A549 (cell line): ENCODE measurements at regions not wholly inside any gene's neighbourhood (a gene's known extent, or its start where the extent isn't known, plus 50 kb on each side); places are given as distances from the start of the nearest gene placed in this dataset.
"Not testable (repeated sequence)": the region's sequence is repeated elsewhere in the genome, so short reads cannot be mapped to it uniquely, and the experiment has no call there.

Experiments
- ATAC-seq, 2 experiments: fragments of 200-7000 bp in 1 of 2; fragments of >200 bp in 1 of 2; cut with Nextera tagmentation in 1 of 2; cut with Tn5 transposase in 1 of 2; 3 replicates each; pipeline versions ENCODE4 v1.8.0 to v1.9.1; 2018 to 2020; ENCODE audit warnings: mild to moderate bottlenecking in 1 of 2, moderate library complexity in 1 of 2
- CTCF ChIA-PET: fragments of 300-600 bp; sonication (Branson Sonifier 250); formaldehyde crosslinking; extraction: SDS; loops from one replicate; lab custom pipeline; 2021; ENCODE audit warnings: antibody characterized with exemption, inconsistent platforms; lab: Yijun Ruan, JAX
- POLR2A ChIA-PET: fragments of 350-600 bp; formaldehyde crosslinking; extraction: SDS; loops from one replicate; lab custom pipeline; 2021; ENCODE audit warnings: antibody characterized with exemption, inconsistent platforms; lab: Yijun Ruan, JAX
- DNase-seq, 2 experiments: peaks; one replicate each; pipeline versions ENCODE4 v3.0.0 to v3.0.0-alpha.2; 2011 to 2016; ENCODE audit warnings: low read depth in 1 of 2, low spot score in 1 of 2
- FAIRE-seq: peaks from 2 replicates; lab custom pipeline; 2011; peaks lifted over from hg19 to GRCh38; lab: Jason Lieb, UNC
- H3K27ac ChIP-seq, 2 experiments: fragments of >200 bp; sonication (Bioruptor Twin); formaldehyde crosslinking; 3 replicates each; pipeline ENCODE4 v1.5.1; 2016 to 2017
- H3K4me1 ChIP-seq: fragments of >200 bp; sonication (Bioruptor Twin); formaldehyde crosslinking; 3 replicates; pipeline ENCODE4 v1.6.1; 2016
- H3K4me2 ChIP-seq: fragments of >200 bp; sonication (Bioruptor Twin); formaldehyde crosslinking; 3 replicates; pipeline ENCODE4 v1.6.1; 2016
- H3K4me3 ChIP-seq: fragments of >200 bp; sonication (Bioruptor Twin); formaldehyde crosslinking; 3 replicates; pipeline ENCODE4 v1.5.1; 2016
- H3K9me3 ChIP-seq: fragments of >200 bp; sonication (Bioruptor Twin); formaldehyde crosslinking; 3 replicates; pipeline ENCODE4 v1.6.1; 2016
- BHLHE40 ChIP-seq: IDR thresholded peaks from 2 replicates; pipeline ENCODE4 v1.6.1; 2012; ENCODE audit warnings: low read depth, low read length, inconsistent platforms
- CBX2 ChIP-seq: fragments of 200-600 bp; sonication (generic); IDR thresholded peaks from 2 replicates; pipeline ENCODE4 v1.6.1; 2016; ENCODE audit warnings: low read depth, mild to moderate bottlenecking, borderline replicate concordance
- CBX8 ChIP-seq: fragments of 200-600 bp; sonication (generic); IDR thresholded peaks from 2 replicates; pipeline ENCODE4 v1.6.1; 2016
- EHF ChIP-seq: fragments of 250-450 bp; sonication (Bioruptor Pico); IDR thresholded peaks from 2 replicates; pipeline ENCODE4 v1.5.0; 2020; ENCODE audit warnings: mild to moderate bottlenecking
- EP300 ChIP-seq, 2 experiments: fragments of >200 bp; sonication (Bioruptor Twin); formaldehyde crosslinking; IDR thresholded peaks; 2 replicates in 1 of 2; 3 replicates in 1 of 2; pipeline ENCODE4 v1.6.1; 2016 to 2017
- ESRRA ChIP-seq: fragments of 150-350 bp; IDR thresholded peaks from 2 replicates; pipeline ENCODE4 v1.6.1; 2014; ENCODE audit warnings: mild to moderate bottlenecking, low read length, borderline replicate concordance
- FOSB ChIP-seq: fragments of 250-450 bp; sonication (Bioruptor Pico); IDR thresholded peaks from 2 replicates; pipeline ENCODE4 v1.5.0; 2020; ENCODE audit warnings: mild to moderate bottlenecking, moderate library complexity
- FOSL2 ChIP-seq, 2 experiments: fragments of 450-650 bp in 1 of 2; fragments of >200 bp in 1 of 2; sonication (Bioruptor Twin) in 1 of 2; formaldehyde crosslinking; IDR thresholded peaks; 2 replicates each; pipeline versions ENCODE4 v1.5.0 to v1.6.1; 2016 to 2020; ENCODE audit warnings: mild to moderate bottlenecking in 1 of 2, moderate library complexity in 1 of 2
- GATA3 ChIP-seq: IDR thresholded peaks from 2 replicates; pipeline ENCODE4 v1.6.1; 2012; ENCODE audit warnings: borderline replicate concordance
- HES2 ChIP-seq: fragments of >200 bp; sonication (Bioruptor Twin); formaldehyde crosslinking; IDR thresholded peaks from 2 replicates; pipeline ENCODE4 v1.6.1; 2016
- HEYL ChIP-seq: fragments of 250-450 bp; sonication (Bioruptor Pico); IDR thresholded peaks from 2 replicates; pipeline ENCODE4 v1.8.0; 2021; ENCODE audit warnings: mild to moderate bottlenecking, moderate library complexity
- HOXA7 ChIP-seq: fragments of 250-450 bp; sonication (Bioruptor Pico); IDR thresholded peaks from 2 replicates; pipeline ENCODE4 v1.5.0; 2020; ENCODE audit warnings: mild to moderate bottlenecking, moderate library complexity
- HOXB5 ChIP-seq: fragments of 250-450 bp; sonication (Bioruptor Pico); IDR thresholded peaks from 2 replicates; pipeline ENCODE4 v1.5.0; 2020; ENCODE audit warnings: mild to moderate bottlenecking, moderate library complexity
- JUNB ChIP-seq: fragments of >200 bp; sonication (Bioruptor Twin); formaldehyde crosslinking; IDR thresholded peaks from 2 replicates; pipeline ENCODE4 v1.6.1; 2016
- NR3C1 ChIP-seq: fragments of >200 bp; sonication (Bioruptor Twin); formaldehyde crosslinking; IDR thresholded peaks from 3 replicates; pipeline ENCODE4 v1.6.1; 2017
- RARB ChIP-seq: fragments of 250-450 bp; sonication (Bioruptor Pico); IDR thresholded peaks from 2 replicates; pipeline ENCODE4 v1.8.0; 2021; ENCODE audit warnings: mild to moderate bottlenecking, moderate library complexity
- RCOR1 ChIP-seq: fragments of 150-350 bp; IDR thresholded peaks from 2 replicates; pipeline ENCODE4 v1.6.1; 2014; ENCODE audit warnings: antibody characterized with exemption, low read length, low read depth
- TP53 ChIP-seq: fragments of 250-450 bp; sonication (Bioruptor Pico); IDR thresholded peaks from 2 replicates; pipeline ENCODE4 v1.5.0; 2021; ENCODE audit warnings: mild to moderate bottlenecking, moderate library complexity
- ZC3H11A ChIP-seq: fragments of 450-650 bp; IDR thresholded peaks from 2 replicates; pipeline ENCODE4 v1.6.1; 2014; ENCODE audit warnings: antibody characterized with exemption, mild to moderate bottlenecking
- ZFP36 ChIP-seq: fragments of 450-650 bp; IDR thresholded peaks from 2 replicates; pipeline ENCODE4 v1.6.1; 2014; ENCODE audit warnings: borderline replicate concordance; ENCODE audit not compliant: partially characterized antibody
- ZNF302 ChIP-seq: fragments of 250-450 bp; sonication (Bioruptor Pico); IDR thresholded peaks from 2 replicates; pipeline ENCODE4 v1.9.0; 2021; ENCODE audit warnings: inconsistent platforms, mild to moderate bottlenecking, moderate library complexity
- ZSCAN20 ChIP-seq: fragments of 250-450 bp; sonication (Bioruptor Pico); IDR thresholded peaks from 2 replicates; pipeline ENCODE4 v1.8.0; 2022; ENCODE audit warnings: mild to moderate bottlenecking, moderate library complexity
- WGBS: methylation state at CpG from one replicate; pipeline ENCODE4 v1.1.6; 2017; ENCODE audit errors: missing lambda C conversion rate; 5-methylcytosine and 5-hydroxymethylcytosine counted together
- TF ChIP-seq, protein P1 (sequence below): fragments of >200 bp; sonication (Bioruptor Twin); formaldehyde crosslinking; IDR thresholded peaks from 3 replicates; pipeline ENCODE4 v1.6.1; 2016
- TF ChIP-seq, protein P2 (sequence below): fragments of 200-600 bp; sonication (generic); IDR thresholded peaks from 2 replicates; pipeline ENCODE4 v1.6.1; 2016; ENCODE audit warnings: antibody characterized with exemption, mild to moderate bottlenecking, moderate library complexity

GRCh38 chr7:49660170-49660783, 113.2 kb upstream of the VWC2 start:
- Histone ChIP-seq H3K9me3 (no peaks in the 10 kb centered on the region), H3K4me3 (no peak overlapping the region), H3K27ac (no peak overlapping the region), H3K4me2 (no peak overlapping the region), H3K4me1 (no peaks in the 10 kb centered on the region)
- TF ChIP-seq RARB (CRISPR knock-in tag) (no peak), EP300 (IDR thresholded peaks at IDR 0.05) (no peak), HES2 (no peak), GATA3 (no peak), HEYL (CRISPR knock-in tag) (no peak), ZFP36 (no peak), EHF (CRISPR knock-in tag) (no peak), ZC3H11A (no peak), CBX8 (no peak), ZSCAN20 (CRISPR knock-in tag) (no peak)
- ChIA-PET CTCF (no interaction called here), POLR2A (no interaction called here)
- no peak for FAIRE-seq
- WGBS: 1% methylated on average over 3 of the region's 3 CpGs
- no peak for DNase-seq
- no peak for ATAC-seq

DNA sequence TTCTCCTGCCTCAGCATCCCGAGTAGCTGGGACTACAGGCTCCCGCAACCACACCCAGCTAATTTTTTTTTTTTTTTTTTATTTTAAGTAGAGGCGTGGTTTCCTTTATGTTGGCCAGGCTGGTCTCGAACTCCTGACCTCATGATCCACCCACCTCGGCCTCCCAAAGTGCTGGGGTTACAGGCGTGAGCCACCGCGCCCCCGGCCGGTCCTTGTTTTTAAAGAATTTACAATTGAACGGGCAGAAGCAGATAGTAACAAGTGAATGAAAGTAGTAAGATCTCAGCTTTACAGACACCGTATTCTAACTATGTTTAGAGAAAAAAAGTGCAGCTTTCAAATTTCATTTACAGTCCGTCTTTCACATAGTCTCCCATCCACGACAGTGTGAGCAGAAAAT, 112.5 kb upstream of the VWC2 start:
- ATAC-seq: no peak
- CTCF ChIA-PET: interaction anchor here (1.3 kb wide), 1 partner anchor 10 kb away, joined by 3 read pairs; no protein-coding TSS in a partner anchor
- POLR2A ChIA-PET: no interaction called here
- no peak for TF ChIP-seq RCOR1
- no peak for TF ChIP-seq CBX2
- no peak for TF ChIP-seq FOSL2 (IDR thresholded peaks at IDR 0.05)
- no peak for TF ChIP-seq FOSL2 (CRISPR knock-in tag; IDR thresholded peaks at IDR 0.05)
- TF ChIP-seq JUNB: no peak
- TF ChIP-seq, protein P1, sequence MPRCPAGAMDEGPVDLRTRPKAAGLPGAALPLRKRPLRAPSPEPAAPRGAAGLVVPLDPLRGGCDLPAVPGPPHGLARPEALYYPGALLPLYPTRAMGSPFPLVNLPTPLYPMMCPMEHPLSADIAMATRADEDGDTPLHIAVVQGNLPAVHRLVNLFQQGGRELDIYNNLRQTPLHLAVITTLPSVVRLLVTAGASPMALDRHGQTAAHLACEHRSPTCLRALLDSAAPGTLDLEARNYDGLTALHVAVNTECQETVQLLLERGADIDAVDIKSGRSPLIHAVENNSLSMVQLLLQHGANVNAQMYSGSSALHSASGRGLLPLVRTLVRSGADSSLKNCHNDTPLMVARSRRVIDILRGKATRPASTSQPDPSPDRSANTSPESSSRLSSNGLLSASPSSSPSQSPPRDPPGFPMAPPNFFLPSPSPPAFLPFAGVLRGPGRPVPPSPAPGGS: no peak
- no peak for TF ChIP-seq ZNF302 (CRISPR knock-in tag)
- no peak for TF ChIP-seq ZSCAN20 (CRISPR knock-in tag)
- no peak for TF ChIP-seq TP53 (CRISPR knock-in tag)
- no peak for TF ChIP-seq HOXA7 (CRISPR knock-in tag)
- TF ChIP-seq, protein P2, sequence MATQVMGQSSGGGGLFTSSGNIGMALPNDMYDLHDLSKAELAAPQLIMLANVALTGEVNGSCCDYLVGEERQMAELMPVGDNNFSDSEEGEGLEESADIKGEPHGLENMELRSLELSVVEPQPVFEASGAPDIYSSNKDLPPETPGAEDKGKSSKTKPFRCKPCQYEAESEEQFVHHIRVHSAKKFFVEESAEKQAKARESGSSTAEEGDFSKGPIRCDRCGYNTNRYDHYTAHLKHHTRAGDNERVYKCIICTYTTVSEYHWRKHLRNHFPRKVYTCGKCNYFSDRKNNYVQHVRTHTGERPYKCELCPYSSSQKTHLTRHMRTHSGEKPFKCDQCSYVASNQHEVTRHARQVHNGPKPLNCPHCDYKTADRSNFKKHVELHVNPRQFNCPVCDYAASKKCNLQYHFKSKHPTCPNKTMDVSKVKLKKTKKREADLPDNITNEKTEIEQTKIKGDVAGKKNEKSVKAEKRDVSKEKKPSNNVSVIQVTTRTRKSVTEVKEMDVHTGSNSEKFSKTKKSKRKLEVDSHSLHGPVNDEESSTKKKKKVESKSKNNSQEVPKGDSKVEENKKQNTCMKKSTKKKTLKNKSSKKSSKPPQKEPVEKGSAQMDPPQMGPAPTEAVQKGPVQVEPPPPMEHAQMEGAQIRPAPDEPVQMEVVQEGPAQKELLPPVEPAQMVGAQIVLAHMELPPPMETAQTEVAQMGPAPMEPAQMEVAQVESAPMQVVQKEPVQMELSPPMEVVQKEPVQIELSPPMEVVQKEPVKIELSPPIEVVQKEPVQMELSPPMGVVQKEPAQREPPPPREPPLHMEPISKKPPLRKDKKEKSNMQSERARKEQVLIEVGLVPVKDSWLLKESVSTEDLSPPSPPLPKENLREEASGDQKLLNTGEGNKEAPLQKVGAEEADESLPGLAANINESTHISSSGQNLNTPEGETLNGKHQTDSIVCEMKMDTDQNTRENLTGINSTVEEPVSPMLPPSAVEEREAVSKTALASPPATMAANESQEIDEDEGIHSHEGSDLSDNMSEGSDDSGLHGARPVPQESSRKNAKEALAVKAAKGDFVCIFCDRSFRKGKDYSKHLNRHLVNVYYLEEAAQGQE: no peak
- TF ChIP-seq BHLHE40: no peak
- no peak for TF ChIP-seq FOSB
- TF ChIP-seq ESRRA: no peak
- TF ChIP-seq GATA3: no peak
- TF ChIP-seq HOXB5 (CRISPR knock-in tag): no peak
- TF ChIP-seq NR3C1: no peak
- Histone ChIP-seq H3K9me3 (no peaks in the 10 kb centered on the region), H3K4me2 (no peak overlapping the region), H3K4me1 (no peaks in the 10 kb centered on the region), H3K27ac (no peak overlapping the region), H3K4me3 (no peak overlapping the region)
- 28% methylated on average over 14 of the region's 14 CpGs for WGBS
- no peak for FAIRE-seq
- no peak for DNase-seq

GRCh38 chr7:49665963-49666362, 107.5 kb upstream of the VWC2 start:
- not testable (repeated sequence) for ATAC-seq

More at GRCh38 chr7:49665963-49666362, 107.5 kb upstream of the VWC2 start:
- DNase-seq, H3K27ac ChIP-seq, CTCF ChIA-PET, H3K4me3 ChIP-seq, H3K4me2 ChIP-seq, H3K4me1 ChIP-seq, POLR2A ChIA-PET, FAIRE-seq, H3K9me3 ChIP-seq: not testable (repeated sequence)
- WGBS: 15% methylated on average over 7 of the region's 10 CpGs
